ENCODE measurements at regions not wholly inside any gene's neighbourhood (a gene's known extent, or its start where the extent isn't known, plus 50 kb on each side); places are given as distances from the start of the nearest gene placed in this dataset.

- peak; percentile 43 for DNase-seq
These were observed 105.8 kb downstream of the LACC1 start for GRCh38 chr13:43985422-43986072.

GRCh38 chr13:43986421-43986981, 106.8 kb downstream of the LACC1 start:
- DNase-seq = peak; percentile 35

GRCh38 chr13:43988302-43988701, 108.6 kb downstream of the LACC1 start:
- no peak for DNase-seq

- DNase-seq = no peak
These were observed 110.3 kb downstream of the LACC1 start for GRCh38 chr13:43990021-43990420.

GRCh38 chr13:43990829-43991228, 111.1 kb downstream of the LACC1 start:
- DNase-seq = no peak

GRCh38 chr13:43991773-43992201, 112.1 kb downstream of the LACC1 start:
- no peak for DNase-seq

- DNase-seq = no peak
These were observed 112.5 kb downstream of the LACC1 start for GRCh38 chr13:43992211-43992610.

- DNase-seq = no peak
These were observed 115.5 kb downstream of the LACC1 start for GRCh38 chr13:43994999-43995859.

GRCh38 chr13:43996221-43996620, 116.5 kb downstream of the LACC1 start:
- no peak for DNase-seq

- no peak for DNase-seq
These were observed 123.8 kb downstream of the LACC1 start for GRCh38 chr13:44003481-44003880.

- DNase-seq = no peak
These were observed 125.2 kb downstream of the LACC1 start for GRCh38 chr13:44004878-44005277.

GRCh38 chr13:44007451-44007850, 127.7 kb downstream of the LACC1 start:
- DNase-seq = no peak

GRCh38 chr13:44011036-44011435, 131.3 kb downstream of the LACC1 start:
- DNase-seq = no peak

GRCh38 chr13:44012910-44013757, 133.4 kb downstream of the LACC1 start:
- no peak for DNase-seq

GRCh38 chr13:44013758-44014291, 134.1 kb downstream of the LACC1 start:
- no peak for DNase-seq

GRCh38 chr13:44014501-44014900, 134.8 kb downstream of the LACC1 start:
- no peak for DNase-seq

GRCh38 chr13:44015118-44015517, 135.4 kb downstream of the LACC1 start:
- DNase-seq = no peak

GRCh38 chr13:44015811-44016210, 136.1 kb downstream of the LACC1 start:
- DNase-seq = no peak

- DNase-seq = no peak
These were observed 138.1 kb downstream of the LACC1 start for GRCh38 chr13:44017756-44018309.

- no peak for DNase-seq
These were observed 139.9 kb downstream of the LACC1 start for GRCh38 chr13:44019651-44020050.

- DNase-seq = no peak
These were observed 141.7 kb downstream of the LACC1 start for GRCh38 chr13:44021422-44021821.

- no peak for DNase-seq
These were observed 142.5 kb downstream of the LACC1 start for GRCh38 chr13:44022196-44022595.

Data from NCI-H774 (cell line).